MM.1S (cell line): ENCODE measurements at regions not wholly inside any gene's neighbourhood (a gene's known extent, or its start where the extent isn't known, plus 50 kb on each side); places are given as distances from the start of the nearest gene placed in this dataset.
"Not testable (repeated sequence)": the region's sequence is repeated elsewhere in the genome, so short reads cannot be mapped to it uniquely, and the experiment has no call there.

Experiments
- DNase-seq: peaks from one replicate; pipeline ENCODE4 v3.0.0-alpha.2; 2015
- H2AFZ ChIP-seq: fragments of 300-600 bp; sonication (generic); 2 replicates; pipeline ENCODE4 v1.6.0; 2016; ENCODE audit warnings: antibody characterized with exemption, low read length
- H3F3A ChIP-seq: fragments of 300-600 bp; sonication (generic); 2 replicates; pipeline ENCODE4 v1.6.1; 2016; ENCODE audit warnings: mild to moderate bottlenecking, antibody characterized with exemption, low read length, moderate library complexity, mixed read lengths; ENCODE audit not compliant: insufficient read depth
- H3K27ac ChIP-seq: fragments of 300-600 bp; sonication (generic); 2 replicates; pipeline ENCODE4 v1.5.1; 2016; ENCODE audit warnings: mild to moderate bottlenecking, low read length
- H3K27me3 ChIP-seq: fragments of 300-600 bp; sonication (generic); replicated peaks from 2 replicates; pipeline ENCODE4 v1.6.0; 2016; ENCODE audit warnings: low read length; ENCODE audit not compliant: insufficient read depth
- H3K36me3 ChIP-seq: fragments of 300-600 bp; sonication (generic); replicated peaks from 2 replicates; pipeline ENCODE4 v1.6.1; 2016; ENCODE audit warnings: mild to moderate bottlenecking, low read length, mixed read lengths; ENCODE audit not compliant: insufficient read depth
- H3K4me1 ChIP-seq: fragments of 300-600 bp; sonication (generic); 2 replicates; pipeline ENCODE4 v1.6.1; 2016; ENCODE audit warnings: low read length, mixed read lengths
- H3K4me2 ChIP-seq: fragments of 300-600 bp; sonication (generic); 2 replicates; pipeline ENCODE4 v1.6.0; 2016; ENCODE audit warnings: low read depth, low read length
- H3K4me3 ChIP-seq: fragments of 300-600 bp; sonication (generic); 2 replicates; pipeline ENCODE4 v1.5.1; 2016; ENCODE audit warnings: low read length, mixed read lengths
- H3K79me2 ChIP-seq: fragments of 300-600 bp; sonication (generic); 2 replicates; pipeline ENCODE4 v1.6.1; 2016; ENCODE audit warnings: mixed run types, low read length, mixed read lengths
- H3K9ac ChIP-seq: fragments of 300-600 bp; sonication (generic); 2 replicates; pipeline ENCODE4 v1.6.1; 2016; ENCODE audit warnings: low read length, mixed read lengths
- H3K9me2 ChIP-seq: fragments of 300-600 bp; sonication (generic); replicated peaks from 2 replicates; pipeline ENCODE4 v1.6.1; 2016; ENCODE audit warnings: mild to moderate bottlenecking, low read length, mixed read lengths; ENCODE audit not compliant: insufficient read depth
- H3K9me3 ChIP-seq: fragments of 300-600 bp; sonication (generic); replicated peaks from 2 replicates; pipeline ENCODE4 v1.6.1; 2016; ENCODE audit warnings: mild to moderate bottlenecking, low read length, mixed read lengths; ENCODE audit not compliant: insufficient read depth
- H4K20me1 ChIP-seq: fragments of 300-600 bp; sonication (generic); 2 replicates; pipeline ENCODE4 v1.6.1; 2016; ENCODE audit warnings: mild to moderate bottlenecking, low read length, moderate library complexity, mixed read lengths; ENCODE audit not compliant: insufficient read depth

DNA sequence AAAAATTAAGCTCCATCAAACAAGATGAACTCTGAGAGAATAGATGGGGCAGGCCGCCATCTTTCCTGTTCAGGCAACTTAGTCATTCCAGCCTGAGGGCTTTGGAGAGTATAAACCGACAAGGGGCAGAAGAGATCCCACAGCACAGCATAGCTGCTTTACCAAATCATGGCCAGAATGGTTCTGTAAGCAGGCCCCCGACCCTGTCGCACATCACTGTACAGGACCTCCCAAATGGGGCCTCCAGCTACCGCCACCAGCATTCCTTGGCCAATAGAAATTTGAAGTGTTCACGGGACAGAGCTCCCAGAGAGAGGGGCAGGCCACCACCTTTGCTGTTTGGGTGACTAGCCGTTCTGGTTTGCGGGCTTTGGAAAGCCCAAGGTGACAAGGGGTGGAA is 594.1 kb downstream of the CWH43 start:
- H3K9me3 ChIP-seq, H2AFZ ChIP-seq, H3K4me2 ChIP-seq, H3K4me3 ChIP-seq, H3K9ac ChIP-seq, H3K36me3 ChIP-seq, H4K20me1 ChIP-seq, H3K9me2 ChIP-seq, H3K79me2 ChIP-seq, H3K4me1 ChIP-seq, DNase-seq, H3K27ac ChIP-seq, H3K27me3 ChIP-seq, H3F3A ChIP-seq: not testable (repeated sequence)

DNA sequence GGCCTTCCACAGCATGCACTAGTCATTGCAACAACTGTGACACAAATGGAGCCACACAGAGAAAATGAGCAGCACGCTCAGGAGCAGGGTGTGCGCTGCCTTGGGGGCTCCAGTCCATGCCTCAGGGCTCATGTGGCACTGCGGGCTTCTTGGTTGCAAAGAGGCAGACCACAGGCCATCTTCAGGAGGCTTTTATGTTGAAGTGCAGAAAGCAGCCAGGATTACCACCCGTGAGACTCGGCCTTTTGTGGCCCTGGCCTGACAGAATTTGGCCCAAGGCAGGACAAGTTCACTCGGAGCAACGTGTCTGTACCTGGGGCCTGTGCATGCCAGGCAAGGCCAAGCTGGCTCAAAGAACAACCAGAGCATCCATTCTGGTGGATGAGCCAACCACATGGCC is 602.3 kb downstream of the CWH43 start:
- H3K9me3 ChIP-seq, H3K27me3 ChIP-seq, H3K4me3 ChIP-seq, H4K20me1 ChIP-seq, H3K27ac ChIP-seq, H3F3A ChIP-seq, H3K9ac ChIP-seq, H3K4me2 ChIP-seq, H3K4me1 ChIP-seq, DNase-seq, H2AFZ ChIP-seq, H3K36me3 ChIP-seq, H3K79me2 ChIP-seq, H3K9me2 ChIP-seq: not testable (repeated sequence)

DNA sequence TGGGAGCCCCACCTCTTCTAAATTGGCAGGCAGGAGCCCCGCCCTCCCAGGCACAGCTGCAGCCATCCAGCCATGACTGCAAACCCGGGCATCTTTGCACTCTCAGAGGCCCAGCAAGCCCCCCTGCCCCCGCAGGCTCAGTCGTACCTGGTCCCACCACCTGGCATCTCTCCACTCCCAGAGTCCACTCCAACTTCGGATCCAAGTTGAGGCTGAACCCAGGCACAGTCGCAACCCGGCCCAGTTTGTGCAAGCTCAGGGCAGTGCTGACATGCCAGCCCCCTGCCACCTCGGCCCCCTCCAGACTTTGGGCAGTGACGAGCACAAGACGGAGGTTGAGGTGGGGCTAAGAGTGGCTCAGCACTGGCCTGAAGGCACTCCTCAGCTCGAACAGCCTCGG is 632.4 kb downstream of the CWH43 start:
- not testable (repeated sequence) for H3K4me2 ChIP-seq, H3K9me3 ChIP-seq, H4K20me1 ChIP-seq, H3K36me3 ChIP-seq, H3K4me1 ChIP-seq, H3K27ac ChIP-seq, H2AFZ ChIP-seq, H3K4me3 ChIP-seq, H3K9me2 ChIP-seq, H3K79me2 ChIP-seq, DNase-seq, H3F3A ChIP-seq, H3K27me3 ChIP-seq, H3K9ac ChIP-seq

GRCh38 chr4:49626478-49626877 is 640.4 kb downstream of the CWH43 start:
- not testable (repeated sequence) for H3K27ac ChIP-seq, H3K4me3 ChIP-seq, H3F3A ChIP-seq, H3K9ac ChIP-seq, H3K9me2 ChIP-seq, H3K4me2 ChIP-seq, H2AFZ ChIP-seq, H4K20me1 ChIP-seq, H3K4me1 ChIP-seq, H3K79me2 ChIP-seq, H3K9me3 ChIP-seq, H3K27me3 ChIP-seq, H3K36me3 ChIP-seq
- peak; percentile 68 for DNase-seq
